MM.1S (cell line): ENCODE measurements at regions not wholly inside any gene's neighbourhood (a gene's known extent, or its start where the extent isn't known, plus 50 kb on each side); places are given as distances from the start of the nearest gene placed in this dataset.

Source experiments
- DNase-seq: peaks from one replicate; pipeline ENCODE4 v3.0.0-alpha.2; 2015
- H2AFZ ChIP-seq: fragments of 300-600 bp; sonication (generic); 2 replicates; pipeline ENCODE4 v1.6.0; 2016; ENCODE audit warnings: antibody characterized with exemption, low read length
- H3F3A ChIP-seq: fragments of 300-600 bp; sonication (generic); 2 replicates; pipeline ENCODE4 v1.6.1; 2016; ENCODE audit warnings: mild to moderate bottlenecking, antibody characterized with exemption, low read length, moderate library complexity, mixed read lengths; ENCODE audit not compliant: insufficient read depth
- H3K27ac ChIP-seq: fragments of 300-600 bp; sonication (generic); 2 replicates; pipeline ENCODE4 v1.5.1; 2016; ENCODE audit warnings: mild to moderate bottlenecking, low read length
- H3K27me3 ChIP-seq: fragments of 300-600 bp; sonication (generic); replicated peaks from 2 replicates; pipeline ENCODE4 v1.6.0; 2016; ENCODE audit warnings: low read length; ENCODE audit not compliant: insufficient read depth
- H3K36me3 ChIP-seq: fragments of 300-600 bp; sonication (generic); replicated peaks from 2 replicates; pipeline ENCODE4 v1.6.1; 2016; ENCODE audit warnings: mild to moderate bottlenecking, low read length, mixed read lengths; ENCODE audit not compliant: insufficient read depth
- H3K4me1 ChIP-seq: fragments of 300-600 bp; sonication (generic); 2 replicates; pipeline ENCODE4 v1.6.1; 2016; ENCODE audit warnings: low read length, mixed read lengths
- H3K4me2 ChIP-seq: fragments of 300-600 bp; sonication (generic); 2 replicates; pipeline ENCODE4 v1.6.0; 2016; ENCODE audit warnings: low read depth, low read length
- H3K4me3 ChIP-seq: fragments of 300-600 bp; sonication (generic); 2 replicates; pipeline ENCODE4 v1.5.1; 2016; ENCODE audit warnings: low read length, mixed read lengths
- H3K79me2 ChIP-seq: fragments of 300-600 bp; sonication (generic); 2 replicates; pipeline ENCODE4 v1.6.1; 2016; ENCODE audit warnings: mixed run types, low read length, mixed read lengths
- H3K9ac ChIP-seq: fragments of 300-600 bp; sonication (generic); 2 replicates; pipeline ENCODE4 v1.6.1; 2016; ENCODE audit warnings: low read length, mixed read lengths
- H3K9me2 ChIP-seq: fragments of 300-600 bp; sonication (generic); replicated peaks from 2 replicates; pipeline ENCODE4 v1.6.1; 2016; ENCODE audit warnings: mild to moderate bottlenecking, low read length, mixed read lengths; ENCODE audit not compliant: insufficient read depth
- H3K9me3 ChIP-seq: fragments of 300-600 bp; sonication (generic); replicated peaks from 2 replicates; pipeline ENCODE4 v1.6.1; 2016; ENCODE audit warnings: mild to moderate bottlenecking, low read length, mixed read lengths; ENCODE audit not compliant: insufficient read depth
- H4K20me1 ChIP-seq: fragments of 300-600 bp; sonication (generic); 2 replicates; pipeline ENCODE4 v1.6.1; 2016; ENCODE audit warnings: mild to moderate bottlenecking, low read length, moderate library complexity, mixed read lengths; ENCODE audit not compliant: insufficient read depth
- CTCF ChIP-seq: fragments of 300-600 bp; sonication (generic); IDR thresholded peaks from 2 replicates; pipeline ENCODE4 v1.5.1; 2016; ENCODE audit warnings: antibody characterized with exemption, low read length, mixed read lengths
- EZH2 ChIP-seq: fragments of 300-600 bp; sonication (generic); optimal IDR thresholded peaks from 2 replicates; pipeline ENCODE3; 2017; ENCODE audit warnings: low read depth, mild to moderate bottlenecking, antibody characterized with exemption, low read length, mixed read lengths
- EZH2phosphoT487 ChIP-seq: fragments of 300-600 bp; sonication (generic); IDR thresholded peaks from 2 replicates; pipeline ENCODE4 v1.6.1; 2018; ENCODE audit warnings: antibody characterized with exemption, low read length

- Histone ChIP-seq H3K27me3 (no peaks in the 10 kb centered on the region), H3K9ac (no peak overlapping the region), H3K4me2 (no peak overlapping the region), H2AFZ (no peak overlapping the region), H3K9me2 (no peaks in the 10 kb centered on the region), H3K4me1 (no peaks in the 10 kb centered on the region), H3K9me3 (no peaks in the 10 kb centered on the region), H3K27ac (no peak overlapping the region), H3K36me3 (no peaks in the 10 kb centered on the region), H3K4me3 (no peak overlapping the region), H3K79me2 (no peaks in the 10 kb centered on the region), H3F3A (no peaks in the 10 kb centered on the region), H4K20me1 (no peaks in the 10 kb centered on the region)
- DNase-seq = no peak
- no peak for TF ChIP-seq EZH2
- TF ChIP-seq CTCF = no peak
- no peak for TF ChIP-seq EZH2phosphoT487
Observed at GRCh38 chr9:103139891-103140290, 144.8 kb downstream of the CYLC2 start.

- H3K4me2 ChIP-seq = no peak overlapping the region
- no peak overlapping the region for H3K27ac ChIP-seq
- H4K20me1 ChIP-seq = no peaks in the 10 kb centered on the region
- no peaks in the 10 kb centered on the region for H3F3A ChIP-seq
- no peak overlapping the region for H3K9ac ChIP-seq
- H3K27me3 ChIP-seq = no peaks in the 10 kb centered on the region
- no peak overlapping the region for H2AFZ ChIP-seq
- DNase-seq = no peak
- no peaks in the 10 kb centered on the region for H3K9me3 ChIP-seq
- no peak for TF ChIP-seq EZH2phosphoT487
- no peak for TF ChIP-seq CTCF
- TF ChIP-seq EZH2 = no peak
- H3K4me1 ChIP-seq = no peaks in the 10 kb centered on the region
- H3K4me3 ChIP-seq = no peak overlapping the region
- no peaks in the 10 kb centered on the region for H3K36me3 ChIP-seq
- H3K79me2 ChIP-seq = no peaks in the 10 kb centered on the region
- H3K9me2 ChIP-seq = no peaks in the 10 kb centered on the region
Observed at GRCh38 chr9:103152473-103152872, 157.3 kb downstream of the CYLC2 start.

GRCh38 chr9:103167530-103167929, 172.4 kb downstream of the CYLC2 start:
- H3K9ac ChIP-seq = no peak overlapping the region
- no peak overlapping the region for H3K27ac ChIP-seq
- H3K4me3 ChIP-seq = no peak overlapping the region
- no peaks in the 10 kb centered on the region for H3F3A ChIP-seq
- no peak for TF ChIP-seq EZH2phosphoT487
- no peak for TF ChIP-seq EZH2
- no peak for TF ChIP-seq CTCF
- H2AFZ ChIP-seq = no peak overlapping the region
- H3K27me3 ChIP-seq = no peaks in the 10 kb centered on the region
- no peaks in the 10 kb centered on the region for H3K9me3 ChIP-seq
- H3K4me1 ChIP-seq = no peaks in the 10 kb centered on the region
- H3K36me3 ChIP-seq = no peaks in the 10 kb centered on the region
- H3K79me2 ChIP-seq = no peaks in the 10 kb centered on the region
- no peaks in the 10 kb centered on the region for H3K9me2 ChIP-seq
- DNase-seq = no peak
- no peaks in the 10 kb centered on the region for H4K20me1 ChIP-seq
- H3K4me2 ChIP-seq = no peak overlapping the region
